A673 (cell line): ENCODE measurements at regions not wholly inside any gene's neighbourhood (a gene's known extent, or its start where the extent isn't known, plus 50 kb on each side); places are given as distances from the start of the nearest gene placed in this dataset.

Source experiments
- BruUV-seq: library from RNA; stranded (reverse); fragments of 400-500 nt; replicated peaks from 2 replicates; lab custom pipeline; 2021; lab: Mats Ljungman, UMichigan
- CTCF ChIA-PET: fragments of 300-600 bp; sonication (Branson Sonifier 250); formaldehyde crosslinking; loops from one replicate; lab custom pipeline; 2022; ENCODE audit warnings: antibody characterized with exemption; lab: Charles Lee
- POLR2A ChIA-PET: fragments of 300-600 bp; sonication (Branson Sonifier 250); formaldehyde crosslinking; loops from one replicate; lab custom pipeline; 2022; ENCODE audit warnings: antibody characterized with exemption; ENCODE audit not compliant: low non-redundant PET; lab: Charles Lee
- DNase-seq: peaks from one replicate; pipeline ENCODE4 v3.0.0-alpha.2; 2015; ENCODE audit warnings: low spot score
- H3K27ac ChIP-seq: fragments of 200-600 bp; sonication (generic); 2 replicates; pipeline ENCODE4 v1.5.1; 2016; ENCODE audit warnings: mixed run types, low read depth, mild to moderate bottlenecking, mixed read lengths, antibody characterized with exemption, low read length; ENCODE audit not compliant: poor library complexity, severe bottlenecking
- H3K27me3 ChIP-seq: fragments of 200-600 bp; sonication (generic); replicated peaks from 2 replicates; pipeline ENCODE4 v1.6.1; 2017; ENCODE audit warnings: mixed run types, low read depth, mild to moderate bottlenecking, mixed read lengths, antibody characterized with exemption, low read length; ENCODE audit not compliant: insufficient read depth, poor library complexity
- H3K36me3 ChIP-seq: fragments of 200-600 bp; sonication (generic); 2 replicates; pipeline ENCODE4 v1.6.1; 2016; ENCODE audit warnings: mixed run types, mild to moderate bottlenecking, mixed read lengths, antibody characterized with exemption, low read length; ENCODE audit not compliant: insufficient read depth, poor library complexity, severe bottlenecking
- H3K4me1 ChIP-seq: fragments of 200-600 bp; sonication (generic); 2 replicates; pipeline ENCODE4 v1.6.1; 2017; ENCODE audit warnings: mixed run types, mild to moderate bottlenecking, mixed read lengths, antibody characterized with exemption, low read length; ENCODE audit not compliant: insufficient read depth, poor library complexity, severe bottlenecking
- H3K4me3 ChIP-seq: fragments of 200-600 bp; sonication (generic); 2 replicates; pipeline ENCODE4 v1.5.1; 2016; ENCODE audit warnings: low read depth, mixed run types, mild to moderate bottlenecking, mixed read lengths, low read length; ENCODE audit not compliant: poor library complexity, severe bottlenecking
- H3K9me3 ChIP-seq: fragments of 200-600 bp; sonication (generic); 2 replicates; pipeline ENCODE4 v1.6.1; 2016; ENCODE audit warnings: mixed run types, low read depth, mild to moderate bottlenecking, mixed read lengths, antibody characterized with exemption, low read length; ENCODE audit not compliant: poor library complexity, severe bottlenecking
- EZH2 ChIP-seq: fragments of 200-600 bp; sonication (generic); IDR thresholded peaks from 2 replicates; pipeline ENCODE4 v1.6.1; 2017; ENCODE audit warnings: borderline replicate concordance, low read depth, mild to moderate bottlenecking, mixed read lengths, antibody characterized with exemption, low read length; ENCODE audit not compliant: poor library complexity, severe bottlenecking
- intact Hi-C: fragments of 100-400 bp; cut with micrococcal nuclease; formaldehyde crosslinking; loops from one replicate; pipeline ENCODE4 v1.10.0; 2022; ENCODE audit not compliant: unreplicated experiment
- TF ChIP-seq, protein P1 (sequence below): fragments of 300-800, 200-600 bp; sonication (generic); conservative IDR thresholded peaks from 2 replicates; pipeline ENCODE4 v1.5.1; 2017; ENCODE audit warnings: low read depth, mild to moderate bottlenecking, antibody characterized with exemption, low read length, moderate library complexity, mixed read lengths

- H3K27me3 ChIP-seq: no peaks in the 10 kb centered on the region
- no peaks in the 10 kb centered on the region for H3K4me1 ChIP-seq
- ChIA-PET CTCF (no interaction called here), POLR2A (no interaction called here)
- no peak for TF ChIP-seq EZH2
- TF ChIP-seq, protein P1, sequence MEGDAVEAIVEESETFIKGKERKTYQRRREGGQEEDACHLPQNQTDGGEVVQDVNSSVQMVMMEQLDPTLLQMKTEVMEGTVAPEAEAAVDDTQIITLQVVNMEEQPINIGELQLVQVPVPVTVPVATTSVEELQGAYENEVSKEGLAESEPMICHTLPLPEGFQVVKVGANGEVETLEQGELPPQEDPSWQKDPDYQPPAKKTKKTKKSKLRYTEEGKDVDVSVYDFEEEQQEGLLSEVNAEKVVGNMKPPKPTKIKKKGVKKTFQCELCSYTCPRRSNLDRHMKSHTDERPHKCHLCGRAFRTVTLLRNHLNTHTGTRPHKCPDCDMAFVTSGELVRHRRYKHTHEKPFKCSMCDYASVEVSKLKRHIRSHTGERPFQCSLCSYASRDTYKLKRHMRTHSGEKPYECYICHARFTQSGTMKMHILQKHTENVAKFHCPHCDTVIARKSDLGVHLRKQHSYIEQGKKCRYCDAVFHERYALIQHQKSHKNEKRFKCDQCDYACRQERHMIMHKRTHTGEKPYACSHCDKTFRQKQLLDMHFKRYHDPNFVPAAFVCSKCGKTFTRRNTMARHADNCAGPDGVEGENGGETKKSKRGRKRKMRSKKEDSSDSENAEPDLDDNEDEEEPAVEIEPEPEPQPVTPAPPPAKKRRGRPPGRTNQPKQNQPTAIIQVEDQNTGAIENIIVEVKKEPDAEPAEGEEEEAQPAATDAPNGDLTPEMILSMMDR: no peak
- H3K36me3 ChIP-seq: no peaks in the 10 kb centered on the region
- no peak overlapping the region for H3K27ac ChIP-seq
- DNase-seq: no peak
- H3K9me3 ChIP-seq: no peaks in the 10 kb centered on the region
- H3K4me3 ChIP-seq: no peak overlapping the region
- intact Hi-C loops: no loop called here
- BruUV-seq: no TSS peak
Measured at GRCh38 chr5:88425124-88425523, 156.5 kb upstream of the TMEM161B start.

GRCh38 chr5:88419931-88420330 lies 151.3 kb upstream of the TMEM161B start:
- BruUV-seq: no TSS peak
- no peaks in the 10 kb centered on the region for H3K4me1 ChIP-seq
- no peaks in the 10 kb centered on the region for H3K27me3 ChIP-seq
- POLR2A ChIA-PET: no interaction called here
- H3K4me3 ChIP-seq: no peak overlapping the region
- no peaks in the 10 kb centered on the region for H3K9me3 ChIP-seq
- intact Hi-C loops: no loop called here
- no peak for DNase-seq
- no peak for TF ChIP-seq EZH2
- TF ChIP-seq, protein P1: no peak
- H3K36me3 ChIP-seq: no peaks in the 10 kb centered on the region
- H3K27ac ChIP-seq: no peak overlapping the region
- CTCF ChIA-PET: no interaction called here

- DNase-seq: no peak
- no peaks in the 10 kb centered on the region for H3K27me3 ChIP-seq
- intact Hi-C loops: no loop called here
- CTCF ChIA-PET: interaction anchor here (0.7 kb wide), 1 partner anchor 255 kb away, joined by 7 read pairs; no protein-coding TSS in a partner anchor
- no peaks in the 10 kb centered on the region for H3K36me3 ChIP-seq
- POLR2A ChIA-PET: no interaction called here
- no peak overlapping the region for H3K27ac ChIP-seq
- BruUV-seq: no TSS peak
- no peaks in the 10 kb centered on the region for H3K9me3 ChIP-seq
- no peak overlapping the region for H3K4me3 ChIP-seq
- H3K4me1 ChIP-seq: no peaks in the 10 kb centered on the region
- TF ChIP-seq EZH2: no peak
- TF ChIP-seq, protein P1: no peak
Measured at GRCh38 chr5:88407341-88407740, 138.7 kb upstream of the TMEM161B start.
